HEK293 (cell line): ENCODE measurements at regions not wholly inside any gene's neighbourhood (a gene's known extent, or its start where the extent isn't known, plus 50 kb on each side); places are given as distances from the start of the nearest gene placed in this dataset.

ENCODE experiments used
- CTCF ChIA-PET: fragments of 350-600 bp; formaldehyde crosslinking; extraction: SDS; loops from one replicate; lab custom pipeline; 2021; ENCODE audit warnings: antibody characterized with exemption; lab: Yijun Ruan, JAX
- POLR2A ChIA-PET: fragments of 300-600 bp; formaldehyde crosslinking; extraction: SDS; loops from one replicate; lab custom pipeline; 2020; ENCODE audit warnings: antibody characterized with exemption, inconsistent platforms; lab: Yijun Ruan, JAX
- H3K27ac ChIP-seq: fragments of 200-500 bp; sonication (Bioruptor generic); 2 replicates; pipeline ENCODE4 v1.5.1; 2014; ENCODE audit warnings: low read depth, low read length, control low read depth, inconsistent platforms; ENCODE audit errors: extremely low read depth
- H3K36me3 ChIP-seq, 2 experiments: fragments of 200-500 bp in 1 of 2; sonication (Bioruptor generic) in 1 of 2; 1 replicate in 1 of 2; 2 replicates in 1 of 2; pipeline ENCODE4 v1.5.1; 2014 to 2017; ENCODE audit warnings: inconsistent platforms in 2 of 2, low read length in 2 of 2; ENCODE audit not compliant: control insufficient read depth in 2 of 2, insufficient read depth in 1 of 2
- H3K4me1 ChIP-seq: fragments of 200-500 bp; sonication (Bioruptor generic); 2 replicates; pipeline ENCODE4 v1.5.1; 2014; ENCODE audit warnings: mild to moderate bottlenecking, low read length, inconsistent platforms; ENCODE audit not compliant: control insufficient read depth, insufficient read depth
- H3K4me3 ChIP-seq: 2 replicates; pipeline ENCODE4 v1.5.1; 2011; ENCODE audit warnings: low read depth, mild to moderate bottlenecking, control low read depth, low read length, moderate library complexity
- H3K9me3 ChIP-seq: fragments of 200-500 bp; sonication (Bioruptor generic); 2 replicates; pipeline ENCODE4 v1.5.1; 2014; ENCODE audit warnings: low read depth, low read length, inconsistent platforms; ENCODE audit not compliant: control insufficient read depth, insufficient read depth
- AEBP2 ChIP-seq: fragments of 450-650 bp; formaldehyde crosslinking; IDR thresholded peaks from 2 replicates; pipeline ENCODE4 v1.5.1; 2016; ENCODE audit warnings: missing biosample characterization, missing genetic modification characterization, borderline replicate concordance
- BCL11A ChIP-seq: fragments of 450-650 bp; formaldehyde crosslinking; IDR thresholded peaks from 2 replicates; pipeline ENCODE4 v1.5.1; 2016; ENCODE audit warnings: low read depth, missing biosample characterization, missing genetic modification characterization
- HOXA7 ChIP-seq: sonication (generic); formaldehyde crosslinking; IDR thresholded peaks from 2 replicates; pipeline ENCODE4 v1.8.1; 2022; ENCODE audit warnings: missing genetic modification reagents, borderline replicate concordance
- KLF17 ChIP-seq: fragments of 450-650 bp; formaldehyde crosslinking; IDR thresholded peaks from 2 replicates; pipeline ENCODE4 v1.5.1; 2016; ENCODE audit warnings: missing biosample characterization, missing genetic modification characterization
- KLF8 ChIP-seq: fragments of 450-650 bp; formaldehyde crosslinking; IDR thresholded peaks from 2 replicates; pipeline ENCODE4 v1.5.1; 2016; ENCODE audit warnings: missing biosample characterization, missing genetic modification characterization
- OVOL3 ChIP-seq: fragments of 450-650 bp; formaldehyde crosslinking; IDR thresholded peaks from 2 replicates; pipeline ENCODE4 v1.5.1; 2016; ENCODE audit warnings: missing biosample characterization, missing genetic modification characterization
- PRDM4 ChIP-seq: fragments of 450-650 bp; formaldehyde crosslinking; IDR thresholded peaks from 2 replicates; pipeline ENCODE4 v1.5.1; 2017; ENCODE audit warnings: missing biosample characterization, missing genetic modification characterization
- PRDM6 ChIP-seq: fragments of 450-650 bp; formaldehyde crosslinking; IDR thresholded peaks from 2 replicates; pipeline ENCODE4 v1.5.1; 2017; ENCODE audit warnings: missing biosample characterization, missing genetic modification characterization
- ZBTB48 ChIP-seq: fragments of 450-650 bp; formaldehyde crosslinking; IDR thresholded peaks from 2 replicates; pipeline ENCODE4 v1.5.1; 2016; ENCODE audit warnings: missing biosample characterization, missing genetic modification characterization
- ZNF10 ChIP-seq: fragments of 450-650 bp; formaldehyde crosslinking; IDR thresholded peaks from 2 replicates; pipeline ENCODE4 v1.5.1; 2017; ENCODE audit warnings: missing biosample characterization, missing genetic modification characterization
- ZNF211 ChIP-seq: fragments of 450-650 bp; formaldehyde crosslinking; IDR thresholded peaks from 2 replicates; pipeline ENCODE4 v1.5.1; 2016; ENCODE audit warnings: low read depth, missing biosample characterization, missing genetic modification characterization
- ZNF248 ChIP-seq: fragments of 450-650 bp; formaldehyde crosslinking; IDR thresholded peaks from 2 replicates; pipeline ENCODE4 v1.5.1; 2017; ENCODE audit warnings: missing biosample characterization, missing genetic modification characterization
- ZNF280C ChIP-seq: fragments of 450-650 bp; formaldehyde crosslinking; IDR thresholded peaks from 2 replicates; pipeline ENCODE4 v1.5.1; 2016; ENCODE audit warnings: missing biosample characterization, missing genetic modification characterization
- ZNF394 ChIP-seq: fragments of 450-650 bp; formaldehyde crosslinking; IDR thresholded peaks from 2 replicates; pipeline ENCODE4 v1.5.1; 2016; ENCODE audit warnings: missing biosample characterization, missing genetic modification characterization, mild to moderate bottlenecking, moderate library complexity, borderline replicate concordance
- ZNF473 ChIP-seq: fragments of 450-650 bp; formaldehyde crosslinking; IDR thresholded peaks from 2 replicates; pipeline ENCODE4 v1.5.1; 2017; ENCODE audit warnings: missing biosample characterization, missing genetic modification characterization
- ZNF560 ChIP-seq: fragments of 450-650 bp; formaldehyde crosslinking; IDR thresholded peaks from 2 replicates; pipeline ENCODE4 v1.5.1; 2017; ENCODE audit warnings: missing biosample characterization, missing genetic modification characterization, borderline replicate concordance
- ZNF561 ChIP-seq: fragments of 450-650 bp; IDR thresholded peaks from 2 replicates; pipeline ENCODE4 v1.5.1; 2018; ENCODE audit warnings: missing biosample characterization, missing genetic modification characterization, borderline replicate concordance
- ZNF580 ChIP-seq: fragments of 450-650 bp; formaldehyde crosslinking; IDR thresholded peaks from 2 replicates; pipeline ENCODE4 v1.5.1; 2016; ENCODE audit warnings: missing biosample characterization, missing genetic modification characterization
- ZNF585B ChIP-seq: fragments of 450-650 bp; formaldehyde crosslinking; IDR thresholded peaks from 2 replicates; pipeline ENCODE4 v1.5.1; 2016; ENCODE audit warnings: missing biosample characterization, missing genetic modification characterization
- ZNF596 ChIP-seq: fragments of 450-650 bp; IDR thresholded peaks from 2 replicates; pipeline ENCODE4 v1.5.0; 2018; ENCODE audit warnings: missing biosample characterization, mild to moderate bottlenecking, missing genetic modification characterization, moderate library complexity
- ZNF624 ChIP-seq: fragments of 450-650 bp; formaldehyde crosslinking; IDR thresholded peaks from 2 replicates; pipeline ENCODE4 v1.5.1; 2017; ENCODE audit warnings: missing biosample characterization, missing genetic modification characterization
- ZNF660 ChIP-seq: fragments of 450-650 bp; IDR thresholded peaks from 2 replicates; pipeline ENCODE4 v1.5.1; 2018; ENCODE audit warnings: missing biosample characterization, mild to moderate bottlenecking, missing genetic modification characterization
- ZNF664 ChIP-seq: fragments of 450-650 bp; formaldehyde crosslinking; IDR thresholded peaks from 2 replicates; pipeline ENCODE4 v1.5.1; 2016; ENCODE audit warnings: missing biosample characterization, missing genetic modification characterization
- ZNF777 ChIP-seq: fragments of 450-650 bp; formaldehyde crosslinking; IDR thresholded peaks from 2 replicates; pipeline ENCODE4 v1.5.1; 2017; ENCODE audit warnings: missing biosample characterization, missing genetic modification characterization, borderline replicate concordance
- ZNF785 ChIP-seq: fragments of 450-650 bp; formaldehyde crosslinking; IDR thresholded peaks from 2 replicates; pipeline ENCODE4 v1.5.1; 2016; ENCODE audit warnings: missing biosample characterization, missing genetic modification characterization
- ZNF843 ChIP-seq: fragments of 450-650 bp; formaldehyde crosslinking; IDR thresholded peaks from 2 replicates; pipeline ENCODE4 v1.5.1; 2016; ENCODE audit warnings: missing biosample characterization, missing genetic modification characterization

GRCh38 chr20:59413326-59413865 lies 113.0 kb downstream of the EDN3 start:
- Histone ChIP-seq H3K4me1 (no peaks in the 10 kb centered on the region), H3K9me3 (no peaks in the 10 kb centered on the region), H3K4me3 (no peak overlapping the region), H3K27ac (no peak overlapping the region), H3K36me3 (no peaks in the 10 kb centered on the region)
- ChIA-PET POLR2A (interaction anchor here (0.5 kb wide), 1 partner anchor 202 kb away, joined by 3 read pairs; no protein-coding TSS in a partner anchor), CTCF (interaction anchor here (0.7 kb wide), 1 partner anchor 9 kb away, joined by 3 read pairs; no protein-coding TSS in a partner anchor)
- TF ChIP-seq KLF8 (tag by site-specific recombination) (no peak), ZNF596 (tag by site-specific recombination) (no peak), OVOL3 (tag by site-specific recombination) (no peak), ZNF248 (tag by site-specific recombination) (no peak), KLF17 (tag by site-specific recombination) (no peak), ZNF843 (tag by site-specific recombination) (no peak), BCL11A (tag by site-specific recombination) (no peak), ZBTB48 (tag by site-specific recombination) (no peak), ZNF561 (no peak), HOXA7 (CRISPR knock-in tag) (no peak), ZNF785 (tag by site-specific recombination) (no peak), ZNF473 (tag by site-specific recombination) (no peak), ZNF560 (tag by site-specific recombination) (no peak), ZNF777 (tag by site-specific recombination) (no peak)

GRCh38 chr20:59414936-59415623 lies 114.7 kb downstream of the EDN3 start:
- H3K4me3 ChIP-seq: no peak overlapping the region
- H3K36me3 ChIP-seq: no peaks in the 10 kb centered on the region
- ChIA-PET POLR2A (no interaction called here), CTCF (interaction anchor here (0.7 kb wide), 1 partner anchor 80 kb away, joined by 3 read pairs; no protein-coding TSS in a partner anchor)
- no peak overlapping the region for H3K27ac ChIP-seq
- H3K9me3 ChIP-seq: no peaks in the 10 kb centered on the region
- H3K4me1 ChIP-seq: no peaks in the 10 kb centered on the region
- TF ChIP-seq ZNF280C (tag by site-specific recombination): no peak
- TF ChIP-seq PRDM6: no peak
- TF ChIP-seq ZNF580 (tag by site-specific recombination): no peak
- TF ChIP-seq ZNF585B: no peak
- no peak for TF ChIP-seq PRDM4
- no peak for TF ChIP-seq ZNF660
- no peak for TF ChIP-seq ZNF664 (tag by site-specific recombination)
- TF ChIP-seq ZNF211 (tag by site-specific recombination): no peak
- TF ChIP-seq AEBP2 (tag by site-specific recombination): no peak
- no peak for TF ChIP-seq ZNF248 (tag by site-specific recombination)
- TF ChIP-seq ZNF394: no peak
- TF ChIP-seq ZNF624 (tag by site-specific recombination): no peak
- no peak for TF ChIP-seq ZNF10 (tag by site-specific recombination)
